Renal cortex interstitium (tissue), 11 donors: ENCODE measurements at regions not wholly inside any gene's neighbourhood (a gene's known extent, or its start where the extent isn't known, plus 50 kb on each side); places are given as distances from the start of the nearest gene placed in this dataset.
"Not testable (repeated sequence)": the region's sequence is repeated elsewhere in the genome, so short reads cannot be mapped to it uniquely, and the experiment has no call there.

Experiments used
- DNase-seq, 11 donors: peaks; one replicate each; pipeline ENCODE4 v3.0.0-alpha.2; 2013; ENCODE audit warnings: low read depth in 9 of 11, low spot score in 4 of 11; ENCODE audit errors: extremely low read depth in 1 of 11

DNA sequence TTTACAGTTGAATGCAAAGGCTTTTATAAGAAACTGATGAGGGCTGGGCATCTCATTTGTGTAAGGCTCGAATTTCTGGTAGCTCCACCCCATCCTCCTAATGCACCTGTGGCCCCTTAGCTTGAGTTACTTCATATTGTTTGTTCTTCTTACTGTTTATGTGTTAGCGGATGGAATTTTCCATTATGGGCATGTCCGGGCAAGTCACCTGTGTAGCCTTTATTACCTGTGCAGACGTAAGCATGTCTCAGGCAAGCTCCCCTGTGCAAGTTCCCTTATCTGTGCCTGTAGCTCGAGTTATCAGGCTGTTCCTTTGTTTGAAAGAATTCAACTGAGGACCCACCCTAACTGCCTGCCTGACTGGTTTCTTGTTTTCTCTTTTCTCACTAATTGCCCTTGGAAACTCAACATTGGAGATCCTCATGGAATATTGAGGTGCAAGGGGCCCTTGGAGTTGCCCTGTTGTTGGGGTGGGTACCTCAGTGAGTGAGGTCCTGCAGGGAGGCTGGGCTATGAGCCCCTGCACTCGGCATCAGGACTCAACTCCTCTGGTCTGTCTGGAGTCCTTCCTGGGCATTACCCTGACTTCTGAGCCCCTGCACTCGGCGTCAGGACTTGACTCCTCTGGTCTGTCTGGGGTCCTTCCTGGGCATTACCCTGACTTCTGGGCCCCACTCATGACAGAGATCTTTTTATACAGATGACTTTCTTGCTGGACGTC, 207.9 kb upstream of the SULF2 start:
- no peak for DNase-seq

DNA sequence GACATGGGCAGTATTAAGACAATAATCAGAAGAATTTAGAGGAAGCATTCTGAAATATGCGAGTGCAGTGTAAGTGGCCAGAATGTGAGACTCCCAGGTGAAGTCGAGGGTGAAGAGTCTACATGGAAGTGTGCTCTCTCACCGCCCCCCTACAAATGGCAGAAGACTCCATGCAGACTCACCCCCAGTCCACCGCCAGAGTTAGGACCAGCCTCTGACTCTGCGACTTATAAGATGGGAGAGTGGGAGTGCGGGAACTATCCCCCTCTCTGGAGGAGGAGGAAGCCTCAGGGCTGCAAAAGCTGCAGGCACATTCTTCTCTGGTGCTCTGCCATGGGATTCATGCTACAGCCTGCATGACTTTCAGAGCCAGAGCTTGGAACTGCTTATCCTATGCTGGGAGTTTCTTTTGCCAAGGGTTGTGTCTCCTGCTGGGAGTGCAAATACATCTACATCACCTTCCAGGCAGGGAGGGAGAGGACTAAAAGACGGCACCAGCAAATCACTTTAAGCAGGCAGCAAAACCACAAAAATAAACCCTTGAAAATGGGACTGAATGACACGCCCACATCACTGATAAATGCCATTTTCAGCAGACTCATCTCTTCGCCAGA, 206.7 kb upstream of the SULF2 start:
- DNase-seq = no peak

DNA sequence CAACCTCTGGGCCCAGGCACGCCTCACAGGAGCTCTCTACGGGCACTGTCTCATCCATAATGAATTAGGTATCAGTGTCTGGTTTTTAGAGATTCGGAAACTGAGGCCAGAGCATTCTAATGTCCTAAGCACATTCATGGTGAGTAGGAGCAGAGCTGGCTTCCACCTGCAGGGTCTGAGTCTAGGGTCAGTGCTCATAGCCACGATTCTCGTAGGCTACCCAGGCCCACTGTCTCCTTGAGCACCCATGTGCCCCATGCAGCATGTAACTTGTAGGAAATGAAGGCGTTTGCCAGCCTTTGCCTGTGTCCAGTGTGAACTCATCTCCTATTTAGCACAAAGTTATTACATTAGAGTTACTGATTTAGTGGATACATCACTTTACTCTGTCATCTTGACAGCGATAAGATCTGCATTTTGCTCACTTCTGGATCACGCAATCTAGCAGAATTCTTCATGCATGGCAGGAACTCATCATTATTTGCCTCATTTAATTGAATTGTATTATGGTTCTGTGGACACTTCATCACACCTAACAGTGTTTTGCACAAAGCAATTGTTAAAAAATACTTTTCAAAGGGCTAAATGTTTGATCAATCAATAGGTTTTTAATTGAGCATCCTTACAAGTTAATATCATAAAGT, 205.3 kb upstream of the SULF2 start:
- no peak for DNase-seq

DNA sequence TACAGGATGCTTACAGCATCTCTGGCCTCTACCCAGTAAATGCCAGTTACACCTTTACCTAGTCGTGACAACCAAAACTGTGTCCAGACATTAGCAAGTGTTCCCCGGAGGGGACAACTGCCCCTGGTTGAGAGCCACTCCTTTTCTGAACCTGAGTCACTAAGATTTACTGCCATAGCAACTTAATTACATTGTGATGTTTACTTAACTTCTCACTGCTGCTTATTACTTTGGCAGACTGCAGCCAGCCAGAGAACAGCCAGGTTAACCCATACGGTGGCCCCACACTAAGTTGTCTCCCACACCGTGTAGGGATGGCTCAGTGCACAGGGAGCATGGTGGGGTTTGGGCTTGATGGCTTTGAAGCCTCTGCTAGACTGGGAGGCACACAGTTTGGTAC, 204.7 kb upstream of the SULF2 start:
- DNase-seq = peak in 9 of 11 donors; percentile 31 to 77 (median 64)

DNA sequence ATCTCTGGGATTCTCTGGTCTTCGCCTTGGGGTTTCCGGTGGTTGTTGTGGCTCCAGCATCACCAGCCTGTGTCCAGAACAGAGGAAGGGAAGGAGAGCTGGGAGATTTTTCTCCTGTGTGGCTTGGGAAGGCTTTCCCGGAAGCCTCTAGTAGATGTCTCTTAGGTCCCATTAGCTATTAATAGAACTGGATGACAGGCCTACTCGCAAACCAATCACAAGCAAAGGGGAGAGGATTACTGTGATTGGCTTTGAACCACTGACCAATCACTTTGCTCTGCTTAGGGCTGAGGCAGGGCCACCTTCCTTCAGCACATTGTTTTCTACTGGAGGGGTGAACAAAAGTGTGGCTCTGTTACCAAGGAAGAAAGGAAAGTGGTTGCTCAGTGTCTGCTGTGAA, 203.4 kb upstream of the SULF2 start:
- DNase-seq = no peak

DNA sequence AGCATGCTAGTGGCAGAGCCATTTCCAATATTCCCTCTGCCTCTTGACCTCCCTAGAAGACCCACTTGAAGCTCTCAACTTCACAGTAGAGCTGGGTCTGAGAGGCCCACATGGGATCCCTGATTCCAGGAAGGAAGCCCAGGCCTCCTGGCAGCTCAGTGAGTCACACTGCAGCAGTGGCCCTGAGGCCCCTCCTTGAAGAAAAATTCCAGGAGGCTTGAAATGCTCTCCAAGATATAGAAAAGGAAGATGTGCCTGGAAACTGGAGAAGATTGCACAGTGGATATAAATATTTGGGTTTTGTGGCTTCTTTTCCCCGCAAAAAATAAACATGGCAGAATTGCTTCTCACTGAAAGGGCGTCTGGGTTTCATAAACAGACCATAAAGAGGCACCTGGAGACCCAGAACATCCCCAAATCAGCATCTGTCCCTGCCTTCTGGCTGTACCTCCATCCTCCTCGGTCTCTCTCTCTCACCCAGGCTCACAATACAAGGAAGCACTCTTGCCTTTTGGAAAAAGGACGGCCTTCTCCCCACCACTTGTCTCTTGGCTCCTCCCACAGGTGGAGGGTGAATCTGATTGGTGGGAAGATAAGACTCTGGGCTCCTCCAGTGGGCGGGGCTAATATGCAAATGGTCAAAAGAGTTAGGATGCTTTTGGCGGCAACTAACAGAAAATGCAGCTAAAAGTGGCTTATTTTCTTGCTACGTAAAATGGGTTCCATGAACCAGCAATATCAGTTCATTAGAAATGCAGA, 200.0 kb upstream of the SULF2 start:
- DNase-seq = no peak

DNA sequence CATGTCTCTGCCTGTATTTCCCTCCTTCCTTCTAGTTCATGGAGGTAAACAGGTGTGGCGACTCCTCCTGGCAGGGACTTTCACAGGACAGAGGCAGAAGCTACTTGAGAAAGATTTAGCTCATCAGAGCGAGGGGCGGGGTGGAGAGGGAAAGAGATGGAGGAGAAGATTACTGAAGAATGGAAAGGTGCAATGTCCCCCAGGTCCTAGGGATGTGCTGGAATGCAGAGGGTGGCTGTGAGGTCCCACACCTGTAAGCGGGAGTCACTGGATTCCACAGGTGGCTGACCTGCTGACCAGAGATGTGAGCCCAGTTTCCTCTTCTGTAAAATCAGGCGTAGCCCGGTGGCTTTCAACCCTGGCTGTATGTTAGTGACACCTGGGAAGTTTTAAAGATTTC, 199.2 kb upstream of the SULF2 start:
- no peak for DNase-seq

DNA sequence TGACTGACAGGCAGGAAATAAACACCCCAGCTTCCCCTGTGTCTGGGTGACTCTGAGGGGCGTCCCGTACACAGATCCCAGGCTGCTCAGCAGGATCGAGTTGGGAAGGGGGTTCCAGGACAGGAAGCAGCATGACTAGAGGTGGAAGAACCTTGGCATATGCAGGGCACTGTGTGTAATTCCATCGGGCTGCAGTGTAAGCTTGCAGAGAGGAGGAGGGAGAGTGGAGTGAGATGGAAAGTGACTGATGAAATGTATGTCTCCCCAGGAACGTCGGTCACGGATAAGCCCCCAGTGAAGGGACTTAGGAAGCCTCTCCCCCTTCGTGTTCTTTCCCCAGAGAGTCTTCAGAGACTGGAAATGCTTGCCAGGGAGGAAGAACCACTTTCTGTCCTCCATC, 198.4 kb upstream of the SULF2 start:
- not testable (repeated sequence) for DNase-seq

DNA sequence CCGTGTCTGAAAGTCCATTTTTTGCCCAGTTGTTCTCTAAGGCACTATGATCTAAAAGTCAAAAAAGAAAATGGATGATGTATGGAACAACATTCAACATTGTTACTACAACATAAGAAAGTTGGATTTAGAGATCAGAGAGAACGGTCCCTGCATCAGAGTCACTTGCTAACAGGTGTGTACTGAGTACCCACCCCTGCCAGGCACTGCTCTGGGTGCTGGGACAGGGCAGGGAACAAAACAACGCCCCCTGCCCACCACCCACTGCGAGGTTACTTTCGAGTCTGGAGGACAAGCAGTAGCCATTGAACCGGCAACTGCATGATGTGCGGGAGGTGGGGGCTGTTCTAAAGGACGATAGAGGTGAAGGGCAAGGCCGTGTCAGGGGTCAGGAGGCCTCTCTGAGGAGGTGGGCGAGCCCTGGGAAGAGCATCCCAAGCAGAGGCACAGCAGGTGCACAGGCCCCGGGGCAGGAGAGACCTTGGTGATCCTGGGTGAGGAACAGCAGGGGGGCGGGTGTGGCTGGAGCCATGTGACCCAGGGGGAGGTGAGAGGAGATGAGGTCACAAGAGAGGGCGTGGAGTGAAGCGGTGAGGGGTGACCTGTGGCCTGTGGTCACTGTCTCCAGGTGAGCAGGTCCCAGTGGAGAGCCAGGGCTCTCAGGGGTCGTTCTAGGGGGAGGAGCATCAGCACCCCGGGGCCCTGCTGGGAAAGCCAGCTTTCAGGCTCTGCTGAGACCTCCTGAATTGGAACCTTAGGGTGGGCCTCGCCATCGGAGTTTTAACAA, 197.5 kb upstream of the SULF2 start:
- DNase-seq = no peak

DNA sequence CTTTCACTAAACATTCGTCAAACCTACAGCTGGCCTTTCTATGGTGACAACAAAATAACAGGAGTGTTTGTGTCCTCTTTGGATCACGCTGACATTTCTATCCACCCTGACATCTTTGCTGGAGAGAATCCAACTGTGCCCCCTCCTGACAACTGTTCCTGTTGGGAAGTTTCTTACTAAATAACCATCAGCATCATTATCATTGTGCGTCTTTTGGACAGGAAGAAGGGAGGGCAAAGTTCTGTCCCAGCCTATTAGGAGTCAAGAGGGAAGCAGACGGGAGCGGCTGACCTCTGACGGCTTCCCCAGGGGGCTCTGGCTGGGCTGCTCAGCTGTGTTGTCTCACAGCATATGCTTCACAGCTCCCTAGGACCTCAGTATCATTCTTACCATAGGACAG, 195.9 kb upstream of the SULF2 start:
- DNase-seq = no peak

DNA sequence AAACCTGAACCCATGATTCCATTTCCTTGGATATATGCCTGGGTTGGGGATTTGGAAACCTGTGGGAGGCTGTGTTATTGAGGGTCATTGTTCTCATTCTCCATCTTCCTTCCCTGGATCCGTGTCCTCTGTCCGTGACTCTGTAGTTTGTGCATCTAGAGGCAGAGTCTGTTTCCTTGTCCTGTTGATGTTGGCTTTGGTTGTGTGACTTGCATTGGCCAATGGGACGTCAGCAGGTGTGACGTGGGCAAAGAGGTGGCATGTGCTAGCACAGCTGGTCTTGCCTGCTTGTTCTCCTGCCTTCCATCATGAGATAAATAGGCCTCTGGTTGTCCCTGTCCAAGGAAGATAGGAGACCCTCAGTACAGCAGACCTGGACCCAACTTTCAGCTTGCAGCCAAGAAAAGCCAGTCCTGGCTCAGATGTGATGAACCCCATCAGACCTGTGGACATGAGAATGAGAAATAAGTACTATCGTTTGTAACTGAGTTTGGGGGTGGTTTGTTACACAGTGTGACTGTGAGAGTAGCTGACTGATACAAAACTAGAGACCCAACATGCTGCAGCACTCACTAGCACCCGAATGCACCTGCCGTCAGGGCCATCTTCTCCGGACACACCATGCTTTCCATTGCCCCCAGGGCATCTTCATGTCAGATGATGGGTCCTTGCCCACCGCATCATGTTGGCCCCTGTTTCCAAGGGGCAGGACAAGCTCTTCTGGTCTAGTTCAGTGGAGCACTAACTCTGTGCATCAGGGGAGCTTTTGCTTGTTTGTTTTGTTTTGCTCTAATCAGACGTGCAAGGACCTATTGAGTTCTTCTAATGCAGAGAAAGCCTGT, 195.3 kb upstream of the SULF2 start:
- no peak for DNase-seq

DNA sequence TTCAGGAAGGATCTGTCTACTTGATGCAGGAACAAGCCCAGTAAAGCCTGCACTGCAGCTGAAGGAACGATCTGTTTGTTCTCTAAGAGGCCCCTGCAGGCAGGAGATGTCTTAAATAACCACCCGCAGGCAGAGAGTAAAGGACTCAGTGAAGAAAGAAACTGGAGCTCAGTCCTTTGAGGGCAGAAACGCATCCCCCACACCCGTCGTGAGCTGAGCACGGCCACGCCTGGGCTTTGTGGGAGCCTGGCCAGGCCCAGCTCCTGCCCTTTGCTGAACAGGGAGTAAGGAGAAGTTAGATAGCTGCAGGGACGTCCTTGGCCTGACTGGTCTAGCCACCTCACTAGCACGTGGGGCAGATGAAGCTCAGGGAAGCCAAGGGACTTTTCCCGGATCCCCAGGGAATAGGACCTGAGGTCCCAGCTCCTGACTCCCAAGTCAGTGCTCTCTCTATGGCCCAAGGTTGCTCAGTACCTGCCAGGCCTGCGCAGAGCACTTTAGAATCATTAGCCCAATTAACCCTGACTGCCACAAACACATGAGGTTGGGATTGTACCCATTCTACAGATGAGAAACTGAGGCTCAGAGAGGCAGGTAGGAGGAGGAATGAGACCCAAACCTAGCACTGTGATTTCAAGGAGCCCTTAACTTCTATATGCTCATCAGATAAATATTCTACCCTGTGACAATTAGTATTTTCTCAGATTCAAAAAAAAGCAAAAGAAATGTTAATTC, 194.2 kb upstream of the SULF2 start:
- DNase-seq = not testable (repeated sequence)

DNA sequence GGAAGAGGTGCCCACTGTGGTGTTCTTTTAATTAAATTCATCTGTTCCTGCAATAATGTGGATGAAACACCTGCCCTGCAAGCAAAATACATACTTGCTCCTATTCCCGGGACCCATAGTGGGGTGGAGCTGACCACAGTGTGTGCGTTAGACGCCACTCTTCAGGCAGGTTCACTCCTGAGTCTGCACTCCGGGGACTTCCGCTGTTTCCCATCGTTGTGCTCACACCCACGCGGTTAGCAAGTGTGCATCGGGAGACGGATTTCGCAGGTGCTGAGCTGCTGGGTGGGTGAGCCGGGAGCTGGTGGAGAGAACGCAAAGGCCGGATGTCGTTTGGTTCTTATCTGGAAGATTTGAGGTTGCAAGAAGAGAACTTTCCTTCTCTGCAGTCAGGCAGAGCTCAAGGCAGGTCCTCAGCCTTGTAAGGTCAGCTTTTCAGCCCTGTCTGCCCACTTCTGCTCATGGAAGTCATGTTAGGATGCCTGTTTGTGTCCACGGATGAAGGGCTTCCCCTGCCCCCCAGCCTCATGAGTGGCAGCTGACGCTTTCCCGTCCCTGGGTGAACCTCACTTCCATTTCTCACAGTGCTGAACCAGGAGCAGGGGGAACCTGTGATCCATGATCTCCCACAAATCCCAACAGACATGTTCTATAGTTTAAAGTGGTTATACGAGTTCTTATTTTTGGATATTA, 193.3 kb upstream of the SULF2 start:
- DNase-seq = not testable (repeated sequence)

DNA sequence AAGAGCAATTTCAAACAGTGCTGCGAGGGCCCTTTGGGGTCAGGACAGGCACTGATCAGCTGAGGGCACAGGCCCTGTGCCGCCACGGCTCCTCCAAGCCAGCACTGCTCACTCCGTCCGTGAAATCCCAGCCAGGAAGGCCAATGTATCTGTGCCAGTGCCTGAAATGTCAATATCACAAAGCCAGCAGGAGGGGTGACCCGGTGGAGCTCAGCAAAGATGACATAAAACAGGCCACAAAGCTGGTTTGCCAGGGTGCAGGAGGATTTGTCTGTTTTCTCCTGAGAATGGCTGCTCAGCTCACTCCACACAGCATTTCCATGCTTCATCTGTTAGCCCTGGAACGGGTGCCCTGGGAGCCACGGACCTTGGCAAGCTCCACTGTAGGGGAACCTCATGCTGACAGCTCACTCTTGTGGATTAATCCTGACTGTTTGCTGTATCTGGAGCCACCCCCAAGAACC, 192.5 kb upstream of the SULF2 start:
- DNase-seq = not testable (repeated sequence)

DNA sequence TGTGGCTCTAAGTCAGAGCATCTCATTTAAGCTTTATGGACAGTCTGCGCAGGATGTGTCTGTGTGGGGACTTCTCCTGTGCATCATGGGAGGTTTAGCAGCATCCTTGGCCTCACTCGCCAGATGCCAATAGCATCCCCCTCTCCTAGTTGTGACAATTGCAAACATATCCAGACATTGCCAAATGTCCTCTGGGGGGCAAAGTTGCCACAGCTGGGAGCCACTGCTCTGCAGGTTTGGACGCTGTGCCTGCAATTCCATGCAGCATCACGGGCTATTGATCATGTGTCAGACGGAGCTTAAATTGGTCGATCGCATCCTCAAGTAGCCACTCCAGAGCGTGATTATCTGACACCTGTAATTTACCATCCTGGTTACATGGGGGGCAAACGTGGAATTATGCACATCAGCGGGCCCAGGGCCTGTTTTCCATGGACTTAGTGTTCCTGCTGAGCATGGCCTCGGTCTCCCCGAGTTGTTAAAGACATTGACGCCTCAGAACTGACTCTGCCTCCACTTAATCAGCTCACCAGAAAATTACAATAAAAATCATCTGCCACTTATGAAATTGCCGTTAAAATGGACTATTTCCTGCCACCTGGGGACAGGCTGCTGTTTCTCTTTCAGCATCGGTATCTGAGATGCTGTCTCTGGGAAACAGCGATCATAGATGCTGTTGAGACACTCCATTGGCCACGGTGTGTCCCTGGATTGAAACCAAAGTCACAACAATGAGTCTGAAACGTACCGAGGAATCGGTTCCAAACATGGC, 191.9 kb upstream of the SULF2 start:
- DNase-seq = not testable (repeated sequence)

DNA sequence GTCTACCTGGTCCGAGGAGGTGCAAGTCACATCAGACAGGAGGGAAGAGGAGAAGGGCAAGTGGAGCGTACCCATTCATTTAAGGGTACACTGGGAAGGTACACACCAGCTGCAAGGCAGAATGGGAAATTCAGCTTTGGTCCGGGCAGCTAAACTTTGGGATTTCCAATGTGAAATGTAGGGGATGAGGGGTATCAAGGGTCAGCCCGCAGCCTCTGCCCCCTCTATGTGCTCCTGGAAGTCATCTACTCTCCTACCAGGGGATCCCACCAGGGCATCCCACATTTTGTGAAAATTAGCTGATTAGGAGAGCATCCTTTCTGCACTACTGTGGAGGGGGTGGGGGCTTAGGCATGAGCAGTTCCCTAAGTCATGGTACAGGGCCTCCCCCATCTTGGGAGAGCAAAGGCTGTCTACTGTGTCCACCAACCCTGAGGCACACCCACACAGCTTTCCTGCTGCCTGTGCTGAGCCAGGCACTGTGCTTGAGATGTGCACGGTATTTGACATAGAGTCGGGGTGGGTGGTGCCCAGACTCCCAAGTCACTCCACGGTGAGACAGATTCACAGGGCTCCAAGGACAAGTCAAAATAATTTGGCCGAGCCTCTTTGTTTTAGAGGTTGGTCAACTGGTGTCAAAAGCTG, 189.1 kb upstream of the SULF2 start:
- no peak for DNase-seq
